ENCODE measurements at regions not wholly inside any gene's neighbourhood (a gene's known extent, or its start where the extent isn't known, plus 50 kb on each side); places are given as distances from the start of the nearest gene placed in this dataset.
"Not testable (repeated sequence)": the region's sequence is repeated elsewhere in the genome, so short reads cannot be mapped to it uniquely, and the experiment has no call there.

- no peak overlapping the region for H2AFZ ChIP-seq (ENCODE audit: low read depth, low read length)
- H4K20me1 ChIP-seq (ENCODE audit: insufficient read depth, low read length): no peaks in the 10 kb centered on the region
- H3K27me3 ChIP-seq (ENCODE audit: insufficient read depth, low read length, poor library complexity): no peaks in the 10 kb centered on the region
- H3K27ac ChIP-seq (ENCODE audit: low read length): no peak overlapping the region
- H3K4me1 ChIP-seq (ENCODE audit: insufficient read depth, low read length): no peaks in the 10 kb centered on the region
- TF ChIP-seq, protein P1, sequence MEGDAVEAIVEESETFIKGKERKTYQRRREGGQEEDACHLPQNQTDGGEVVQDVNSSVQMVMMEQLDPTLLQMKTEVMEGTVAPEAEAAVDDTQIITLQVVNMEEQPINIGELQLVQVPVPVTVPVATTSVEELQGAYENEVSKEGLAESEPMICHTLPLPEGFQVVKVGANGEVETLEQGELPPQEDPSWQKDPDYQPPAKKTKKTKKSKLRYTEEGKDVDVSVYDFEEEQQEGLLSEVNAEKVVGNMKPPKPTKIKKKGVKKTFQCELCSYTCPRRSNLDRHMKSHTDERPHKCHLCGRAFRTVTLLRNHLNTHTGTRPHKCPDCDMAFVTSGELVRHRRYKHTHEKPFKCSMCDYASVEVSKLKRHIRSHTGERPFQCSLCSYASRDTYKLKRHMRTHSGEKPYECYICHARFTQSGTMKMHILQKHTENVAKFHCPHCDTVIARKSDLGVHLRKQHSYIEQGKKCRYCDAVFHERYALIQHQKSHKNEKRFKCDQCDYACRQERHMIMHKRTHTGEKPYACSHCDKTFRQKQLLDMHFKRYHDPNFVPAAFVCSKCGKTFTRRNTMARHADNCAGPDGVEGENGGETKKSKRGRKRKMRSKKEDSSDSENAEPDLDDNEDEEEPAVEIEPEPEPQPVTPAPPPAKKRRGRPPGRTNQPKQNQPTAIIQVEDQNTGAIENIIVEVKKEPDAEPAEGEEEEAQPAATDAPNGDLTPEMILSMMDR (IDR thresholded peaks at IDR 0.05; ENCODE audit: borderline replicate concordance, extremely low read depth, low read length, poor library complexity, severe bottlenecking): no peak
- no peak for TF ChIP-seq EZH2 (IDR thresholded peaks at IDR 0.05; ENCODE audit: borderline replicate concordance, low read depth, low read length, severe bottlenecking)
- no peak overlapping the region for H3K4me2 ChIP-seq (ENCODE audit: insufficient read depth, low read length)
- no peak for DNase-seq
- no peak for ATAC-seq (ENCODE audit: insufficient read depth, low read depth)
- H3K36me3 ChIP-seq (ENCODE audit: insufficient read depth, low read length): no peaks in the 10 kb centered on the region
- no peak overlapping the region for H3K9ac ChIP-seq (ENCODE audit: low read depth, low read length)
- no peaks in the 10 kb centered on the region for H3K79me2 ChIP-seq (ENCODE audit: insufficient read depth, low read length)
- no peaks in the 10 kb centered on the region for H3K9me3 ChIP-seq (ENCODE audit: insufficient read depth, low read length, severe bottlenecking)
- H3K4me3 ChIP-seq (ENCODE audit: low read depth in 1 of 2, low read length in 2 of 2): no peak overlapping the region
Observed at GRCh38 chr7:118418433-118418832, 193.9 kb downstream of the ANKRD7 start.

- no peaks in the 10 kb centered on the region for H4K20me1 ChIP-seq (ENCODE audit: insufficient read depth, low read length)
- no peaks in the 10 kb centered on the region for H3K4me1 ChIP-seq (ENCODE audit: insufficient read depth, low read length)
- no peak overlapping the region for H3K4me2 ChIP-seq (ENCODE audit: insufficient read depth, low read length)
- no peaks in the 10 kb centered on the region for H3K27me3 ChIP-seq (ENCODE audit: insufficient read depth, low read length, poor library complexity)
- TF ChIP-seq, protein P1 (IDR thresholded peaks at IDR 0.05; ENCODE audit: borderline replicate concordance, extremely low read depth, low read length, poor library complexity, severe bottlenecking): no peak
- no peak for TF ChIP-seq EZH2 (IDR thresholded peaks at IDR 0.05; ENCODE audit: borderline replicate concordance, low read depth, low read length, severe bottlenecking)
- no peak overlapping the region for H3K9ac ChIP-seq (ENCODE audit: low read depth, low read length)
- H3K4me3 ChIP-seq (ENCODE audit: low read depth in 1 of 2, low read length in 2 of 2): no peak overlapping the region
- DNase-seq (no peak), ATAC-seq (ENCODE audit: insufficient read depth, low read depth) (no peak)
- no peaks in the 10 kb centered on the region for H3K9me3 ChIP-seq (ENCODE audit: insufficient read depth, low read length, severe bottlenecking)
- H3K36me3 ChIP-seq (ENCODE audit: insufficient read depth, low read length): no peaks in the 10 kb centered on the region
- H3K79me2 ChIP-seq (ENCODE audit: insufficient read depth, low read length): no peaks in the 10 kb centered on the region
- H3K27ac ChIP-seq (ENCODE audit: low read length): no peak overlapping the region
- H2AFZ ChIP-seq (ENCODE audit: low read depth, low read length): no peak overlapping the region
Observed at GRCh38 chr7:118420888-118421287, 196.4 kb downstream of the ANKRD7 start.

DNA sequence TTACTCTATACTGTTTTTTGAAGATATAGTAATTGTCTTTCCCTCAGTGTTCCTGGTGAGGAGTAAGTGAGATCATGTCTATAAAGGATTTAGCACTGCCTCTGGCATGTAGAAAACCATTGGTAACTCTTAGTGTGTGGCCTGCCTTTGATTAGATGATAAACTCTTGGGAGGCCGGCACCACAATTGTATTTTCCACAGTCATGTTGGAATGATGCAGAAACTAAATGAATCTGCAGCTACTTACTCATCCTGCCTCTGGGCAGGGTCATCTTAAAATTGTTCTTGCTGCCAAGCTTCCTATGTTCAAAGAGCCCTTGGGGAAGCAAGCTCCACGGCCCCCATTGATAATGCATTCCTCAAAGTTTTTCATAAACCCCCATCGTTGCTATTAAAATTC lies 204.6 kb downstream of the ANKRD7 start:
- H4K20me1 ChIP-seq (ENCODE audit: insufficient read depth, low read length): no peaks in the 10 kb centered on the region
- H3K4me2 ChIP-seq (ENCODE audit: insufficient read depth, low read length): no peak overlapping the region
- H3K79me2 ChIP-seq (ENCODE audit: insufficient read depth, low read length): no peaks in the 10 kb centered on the region
- no peaks in the 10 kb centered on the region for H3K4me1 ChIP-seq (ENCODE audit: insufficient read depth, low read length)
- H3K27me3 ChIP-seq (ENCODE audit: insufficient read depth, low read length, poor library complexity): no peaks in the 10 kb centered on the region
- H3K9ac ChIP-seq (ENCODE audit: low read depth, low read length): no peak overlapping the region
- peaks cover 10% of the 10 kb centered on the region for H3K9me3 ChIP-seq (ENCODE audit: insufficient read depth, low read length, severe bottlenecking)
- TF ChIP-seq, protein P1 (IDR thresholded peaks at IDR 0.05; ENCODE audit: borderline replicate concordance, extremely low read depth, low read length, poor library complexity, severe bottlenecking): no peak
- TF ChIP-seq EZH2 (IDR thresholded peaks at IDR 0.05; ENCODE audit: borderline replicate concordance, low read depth, low read length, severe bottlenecking): no peak
- H3K27ac ChIP-seq (ENCODE audit: low read length): no peak overlapping the region
- H2AFZ ChIP-seq (ENCODE audit: low read depth, low read length): no peak overlapping the region
- ATAC-seq (ENCODE audit: insufficient read depth, low read depth): no peak
- H3K4me3 ChIP-seq (ENCODE audit: low read depth in 1 of 2, low read length in 2 of 2): no peak overlapping the region
- H3K36me3 ChIP-seq (ENCODE audit: insufficient read depth, low read length): no peaks in the 10 kb centered on the region
- no peak for DNase-seq

GRCh38 chr7:118436663-118437062 lies 212.2 kb downstream of the ANKRD7 start:
- no peak for ATAC-seq (ENCODE audit: insufficient read depth, low read depth)
- no peaks in the 10 kb centered on the region for H3K4me1 ChIP-seq (ENCODE audit: insufficient read depth, low read length)
- no peaks in the 10 kb centered on the region for H4K20me1 ChIP-seq (ENCODE audit: insufficient read depth, low read length)
- H3K36me3 ChIP-seq (ENCODE audit: insufficient read depth, low read length): no peaks in the 10 kb centered on the region
- H3K27ac ChIP-seq (ENCODE audit: low read length): no peak overlapping the region
- no peak overlapping the region for H3K9ac ChIP-seq (ENCODE audit: low read depth, low read length)
- TF ChIP-seq, protein P1 (IDR thresholded peaks at IDR 0.05; ENCODE audit: borderline replicate concordance, extremely low read depth, low read length, poor library complexity, severe bottlenecking): no peak
- TF ChIP-seq EZH2 (IDR thresholded peaks at IDR 0.05; ENCODE audit: borderline replicate concordance, low read depth, low read length, severe bottlenecking): no peak
- H3K79me2 ChIP-seq (ENCODE audit: insufficient read depth, low read length): no peaks in the 10 kb centered on the region
- DNase-seq: no peak
- H2AFZ ChIP-seq (ENCODE audit: low read depth, low read length): no peak overlapping the region
- no peaks in the 10 kb centered on the region for H3K27me3 ChIP-seq (ENCODE audit: insufficient read depth, low read length, poor library complexity)
- peaks cover 14% of the 10 kb centered on the region for H3K9me3 ChIP-seq (ENCODE audit: insufficient read depth, low read length, severe bottlenecking)
- H3K4me2 ChIP-seq (ENCODE audit: insufficient read depth, low read length): no peak overlapping the region
- no peak overlapping the region for H3K4me3 ChIP-seq (ENCODE audit: low read depth in 1 of 2, low read length in 2 of 2)

DNA sequence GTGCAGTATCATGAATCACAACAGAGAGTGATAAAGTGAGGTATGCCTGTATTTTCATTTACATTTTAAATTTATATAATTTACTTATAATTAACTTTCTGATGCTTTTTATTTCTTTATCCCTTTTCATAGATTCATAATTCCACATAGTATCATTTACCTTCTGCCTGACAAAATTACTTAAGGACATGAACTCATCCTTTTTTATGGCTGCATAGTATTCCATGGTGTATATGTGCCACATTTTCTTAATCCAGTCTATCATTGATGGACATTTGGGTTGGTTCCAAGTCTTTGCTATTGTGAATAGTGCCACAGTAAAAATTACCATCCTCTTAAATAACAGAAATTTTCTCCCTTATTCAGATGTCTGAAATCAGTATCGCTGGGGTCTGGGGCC lies 224.5 kb downstream of the ANKRD7 start:
- not testable (repeated sequence) for H3K79me2 ChIP-seq (ENCODE audit: insufficient read depth, low read length); H2AFZ ChIP-seq (ENCODE audit: low read depth, low read length); H3K27ac ChIP-seq (ENCODE audit: low read length); ATAC-seq (ENCODE audit: insufficient read depth, low read depth); H4K20me1 ChIP-seq (ENCODE audit: insufficient read depth, low read length); H3K27me3 ChIP-seq (ENCODE audit: insufficient read depth, low read length, poor library complexity); H3K4me3 ChIP-seq (ENCODE audit: low read depth in 1 of 2, low read length in 2 of 2); DNase-seq; H3K9me3 ChIP-seq (ENCODE audit: insufficient read depth, low read length, severe bottlenecking); H3K9ac ChIP-seq (ENCODE audit: low read depth, low read length); H3K36me3 ChIP-seq (ENCODE audit: insufficient read depth, low read length); H3K4me2 ChIP-seq (ENCODE audit: insufficient read depth, low read length); H3K4me1 ChIP-seq (ENCODE audit: insufficient read depth, low read length)

Data from DND-41 (cell line).